GM19372 (cell line): ENCODE measurements at regions not wholly inside any gene's neighbourhood (a gene's known extent, or its start where the extent isn't known, plus 50 kb on each side); places are given as distances from the start of the nearest gene placed in this dataset.
"Not testable (repeated sequence)": the region's sequence is repeated elsewhere in the genome, so short reads cannot be mapped to it uniquely, and the experiment has no call there.

Experiments used
- ATAC-seq: cut with Tn5 transposase; IDR thresholded peaks from one replicate; pipeline ENCODE4 v1.9.1; 2021; ENCODE audit warnings: mild to moderate bottlenecking, low read depth, moderate library complexity; ENCODE audit not compliant: unreplicated experiment

- no peak for ATAC-seq
Observed at GRCh38 chr5:43839218-43839617, 236.2 kb downstream of the NNT start.

DNA sequence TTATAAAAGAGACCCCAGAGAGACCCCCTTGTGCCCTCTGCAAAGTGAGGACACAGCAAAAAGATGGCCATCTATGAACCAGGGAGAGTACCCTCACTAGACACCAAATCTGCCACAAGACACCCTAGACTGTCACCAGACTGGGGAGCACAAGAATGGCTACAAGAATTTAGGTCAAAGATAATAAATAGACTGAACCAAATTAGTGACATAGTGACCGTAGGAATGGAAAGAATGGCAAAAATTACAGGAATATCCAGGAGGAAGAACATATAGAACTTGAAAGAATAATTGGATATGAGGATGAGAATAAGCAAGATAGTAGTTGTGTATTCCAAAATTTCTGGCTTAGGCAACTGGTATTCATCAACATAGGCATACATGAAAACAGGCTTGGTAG, 235.0 kb downstream of the NNT start:
- ATAC-seq: no peak

DNA sequence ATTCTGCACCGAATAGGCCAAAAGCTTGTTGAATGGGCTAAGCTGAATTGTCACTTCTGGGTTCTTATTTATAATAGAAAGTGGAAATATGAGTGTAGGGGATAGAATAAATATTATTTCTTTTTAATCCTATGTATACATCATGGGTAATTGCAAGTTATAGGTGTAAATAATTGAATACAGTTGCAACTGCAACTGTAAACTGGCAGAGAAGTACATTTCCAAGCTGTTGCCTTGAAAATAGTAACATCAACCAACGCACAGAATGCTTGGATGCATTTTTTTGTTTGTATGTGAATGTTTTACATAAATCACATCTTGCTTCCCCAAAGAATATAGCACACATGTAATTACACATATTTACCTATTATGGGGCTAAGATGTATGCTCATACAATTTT, 234.1 kb downstream of the NNT start:
- no peak for ATAC-seq

DNA sequence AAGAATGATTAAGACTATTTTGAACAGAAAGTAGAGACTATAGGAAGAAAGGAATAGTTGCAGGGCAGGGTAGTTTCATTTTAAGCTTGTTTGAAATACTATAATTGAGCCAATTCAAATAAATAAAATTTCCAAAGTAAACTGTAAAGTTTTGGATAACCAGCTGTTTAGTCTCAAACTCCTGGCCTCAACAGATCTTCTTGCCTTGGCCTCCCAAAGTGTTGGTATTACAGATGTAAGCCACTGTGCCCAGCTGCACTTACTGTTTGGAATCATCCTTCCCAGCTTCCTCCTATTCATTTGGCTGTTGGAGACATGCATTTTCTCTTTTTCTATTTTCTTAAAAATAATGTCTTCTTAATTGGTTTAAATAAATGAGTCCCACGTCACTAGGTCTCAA, 231.0 kb downstream of the NNT start:
- no peak for ATAC-seq

DNA sequence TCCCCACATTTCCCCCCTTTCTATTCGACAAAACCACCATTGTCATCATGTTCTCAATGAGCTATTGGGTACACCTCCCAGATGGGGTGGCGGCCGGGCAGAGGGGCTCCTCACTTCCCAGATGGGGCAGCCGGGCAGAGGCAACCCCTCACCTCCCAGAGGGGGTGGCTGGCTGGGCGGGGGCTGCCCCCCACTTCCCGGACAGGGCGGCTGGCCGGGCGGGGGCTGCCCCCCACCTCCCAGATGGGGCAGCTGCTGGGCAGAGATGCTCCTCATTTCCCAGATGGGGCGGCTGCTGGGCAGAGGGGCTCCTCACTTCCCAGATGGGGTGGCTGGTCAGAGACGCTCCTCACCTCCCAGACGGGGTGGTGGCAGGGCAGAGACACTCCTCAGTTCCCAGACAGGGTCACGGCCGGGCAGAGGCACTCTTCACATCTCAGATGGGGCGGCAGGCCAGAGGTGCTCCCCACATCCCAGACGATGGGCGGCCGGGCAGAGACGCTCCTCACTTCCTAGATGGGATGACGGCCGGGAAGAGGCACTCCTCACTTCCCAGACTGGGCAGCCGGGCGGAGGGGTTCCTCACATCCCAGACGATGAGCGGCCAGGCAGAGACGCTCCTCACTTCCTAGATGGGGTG, 221.5 kb downstream of the NNT start:
- ATAC-seq: not testable (repeated sequence)

DNA sequence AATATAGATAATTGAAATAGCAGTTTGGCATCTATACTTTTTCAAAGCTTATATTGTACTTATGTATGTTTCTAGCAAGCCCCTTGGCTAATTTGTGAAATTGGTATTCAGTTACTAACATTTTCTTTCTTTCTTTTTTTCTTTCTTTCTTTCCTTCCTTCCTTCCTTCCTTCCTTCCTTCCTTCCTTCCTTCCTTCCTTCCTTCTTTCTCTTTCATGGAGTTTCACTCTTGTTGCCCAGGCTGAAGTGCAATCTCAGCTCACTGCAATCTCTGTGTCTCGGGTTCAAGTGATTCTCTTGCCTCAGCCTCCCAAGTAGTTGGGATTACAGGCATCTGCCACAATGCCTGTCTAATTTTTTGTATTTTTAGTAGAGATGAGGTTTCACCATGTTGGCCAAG, 215.4 kb downstream of the NNT start:
- ATAC-seq: not testable (repeated sequence)

GRCh38 chr5:43815497-43815896, 212.5 kb downstream of the NNT start:
- ATAC-seq: no peak

DNA sequence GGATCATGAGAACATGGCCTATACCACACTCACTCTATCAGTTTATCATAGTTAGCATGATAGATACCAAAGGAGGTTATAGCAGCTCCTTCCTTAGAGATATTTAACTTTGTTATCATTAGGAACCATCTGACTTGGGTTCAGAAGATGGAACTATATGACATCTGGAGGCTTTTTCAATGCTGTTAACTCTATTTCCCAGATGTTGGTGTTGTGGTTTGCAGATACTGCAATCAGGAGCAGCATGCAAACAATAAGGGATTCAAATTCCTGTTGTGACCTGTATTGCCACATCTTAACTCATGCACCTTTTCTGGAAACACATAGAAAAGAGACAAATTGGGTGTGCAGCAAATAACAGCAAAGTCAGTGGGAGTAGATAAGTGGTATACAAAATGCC, 201.7 kb downstream of the NNT start:
- no peak for ATAC-seq

- ATAC-seq: no peak
Observed at GRCh38 chr5:43804041-43804440, 201.1 kb downstream of the NNT start.

GRCh38 chr5:43802651-43803050, 199.7 kb downstream of the NNT start:
- ATAC-seq: no peak

GRCh38 chr5:43802119-43802518, 199.1 kb downstream of the NNT start:
- ATAC-seq: no peak

DNA sequence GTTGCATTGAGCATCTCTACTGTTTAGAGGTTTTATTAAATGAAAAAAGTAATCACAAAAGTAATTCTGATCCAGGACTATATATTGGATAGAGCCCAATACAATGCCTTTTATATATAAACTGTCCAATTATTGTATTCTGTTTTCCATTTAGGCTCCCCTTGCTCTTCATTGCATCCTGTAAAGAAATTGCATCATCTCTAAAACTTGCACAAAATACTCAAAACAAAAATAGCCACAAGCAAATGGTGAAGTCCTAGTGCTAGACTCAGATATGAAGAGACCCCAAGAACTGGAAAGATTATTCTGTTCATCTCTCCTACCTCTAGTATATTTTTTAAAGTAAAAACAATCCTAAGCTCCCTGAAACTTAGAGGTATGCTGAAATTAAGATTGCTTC, 195.8 kb downstream of the NNT start:
- no peak for ATAC-seq

- ATAC-seq: not testable (repeated sequence)
Observed at GRCh38 chr5:43791880-43792279, 188.9 kb downstream of the NNT start.

DNA sequence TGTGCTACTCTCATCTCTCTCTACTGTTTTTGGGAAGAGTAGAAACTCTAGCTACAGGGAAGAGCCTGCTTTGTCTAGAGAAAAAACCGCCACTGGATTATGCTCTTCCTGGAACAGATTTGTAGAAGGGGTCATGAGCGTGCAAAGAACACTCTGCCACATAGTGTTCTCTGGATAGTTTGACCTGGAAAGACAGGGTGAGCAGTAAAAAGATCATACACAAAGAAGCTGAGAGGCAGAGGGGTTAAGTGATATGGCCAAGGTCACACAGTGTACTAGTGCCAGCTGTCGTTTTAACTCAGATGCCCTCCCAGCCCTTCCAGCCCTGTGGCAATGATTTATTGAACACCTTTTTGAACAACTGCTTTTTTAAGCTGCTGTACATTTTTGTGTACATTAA, 182.2 kb downstream of the NNT start:
- ATAC-seq: no peak

- no peak for ATAC-seq
Observed at GRCh38 chr5:43780586-43780985, 177.6 kb downstream of the NNT start.

DNA sequence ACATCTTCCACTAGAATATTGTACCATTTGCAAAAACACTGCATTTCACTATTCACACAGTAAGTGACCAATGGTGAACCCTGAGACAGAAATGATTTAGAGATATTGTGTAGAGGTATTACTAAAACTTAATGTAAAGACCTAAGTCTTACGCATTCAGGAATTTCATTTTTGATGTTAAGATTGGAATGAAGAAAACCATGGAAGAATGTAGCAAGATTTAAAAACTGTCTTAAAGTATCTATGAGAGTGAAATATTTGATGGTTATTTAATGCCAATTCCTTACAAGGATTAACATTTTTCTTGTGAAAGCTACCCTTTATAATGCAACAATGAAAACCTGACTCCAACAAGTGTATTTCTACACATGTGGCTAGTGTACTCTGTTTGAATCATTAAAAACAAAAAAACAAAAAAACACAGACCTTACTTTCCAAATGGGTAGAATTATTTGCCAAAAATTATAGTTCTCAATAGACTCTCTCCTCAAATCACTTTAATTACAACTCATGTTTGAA, 172.0 kb downstream of the NNT start:
- no peak for ATAC-seq

- ATAC-seq: no peak
Observed at GRCh38 chr5:43773478-43773844, 170.5 kb downstream of the NNT start.

DNA sequence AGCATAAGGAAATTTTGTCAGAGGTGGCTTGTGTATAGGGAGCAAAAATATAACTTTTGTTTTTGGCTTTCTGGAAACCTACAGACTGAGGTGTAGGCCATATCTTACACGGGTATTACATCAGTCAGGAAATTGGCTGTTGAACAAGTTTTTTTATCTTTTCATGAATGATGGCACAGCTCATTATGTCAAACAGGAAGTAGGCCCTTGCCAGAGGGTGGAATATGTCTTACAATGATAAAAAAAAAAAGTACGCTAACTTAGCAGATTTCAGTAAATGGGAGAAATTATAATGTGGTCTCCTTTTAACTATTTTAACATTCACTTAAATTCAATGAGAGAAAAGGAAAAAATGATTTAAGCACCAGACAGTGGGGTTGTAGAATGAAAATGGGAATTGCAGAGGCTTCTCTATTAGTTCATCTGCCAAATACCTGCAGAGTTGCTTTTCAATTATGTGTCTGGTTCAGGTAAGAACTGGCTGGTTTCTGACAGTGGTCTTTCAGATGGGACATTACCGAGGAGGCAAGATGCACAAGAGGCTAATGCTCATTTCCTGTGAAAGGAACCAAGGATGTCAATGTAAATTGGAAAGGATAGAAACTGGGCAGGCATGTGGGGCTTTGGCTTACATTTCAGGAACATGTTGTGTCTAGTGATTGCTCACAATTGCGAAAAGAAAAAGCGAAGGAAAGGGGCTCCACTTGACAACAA, 169.9 kb downstream of the NNT start:
- ATAC-seq: no peak

GRCh38 chr5:43772458-43772763, 169.4 kb downstream of the NNT start:
- no peak for ATAC-seq

GRCh38 chr5:43771611-43772031, 168.6 kb downstream of the NNT start:
- no peak for ATAC-seq

GRCh38 chr5:43769571-43770355, 166.8 kb downstream of the NNT start:
- no peak for ATAC-seq
